Pons (tissue), 1 donor: ENCODE measurements at regions not wholly inside any gene's neighbourhood (a gene's known extent, or its start where the extent isn't known, plus 50 kb on each side); places are given as distances from the start of the nearest gene placed in this dataset.

Source experiments
- DNase-seq: peaks from one replicate; pipeline ENCODE4 v3.0.0-alpha.2; 2016; ENCODE audit warnings: low spot score

GRCh38 chr4:155094201-155094820, 114.1 kb upstream of the NPY2R start:
- no peak for DNase-seq

GRCh38 chr4:155099231-155099630, 109.2 kb upstream of the NPY2R start:
- no peak for DNase-seq

- DNase-seq, result no peak
Measured at GRCh38 chr4:155106629-155107028, 101.8 kb upstream of the NPY2R start.

GRCh38 chr4:155107059-155107458, 101.4 kb upstream of the NPY2R start:
- no peak for DNase-seq

GRCh38 chr4:155114790-155115189, 93.6 kb upstream of the NPY2R start:
- no peak for DNase-seq

GRCh38 chr4:155119006-155119405, 89.4 kb upstream of the NPY2R start:
- DNase-seq, result no peak

- no peak for DNase-seq
Measured at GRCh38 chr4:155120536-155120935, 87.9 kb upstream of the NPY2R start.

GRCh38 chr4:155122382-155122781, 86.1 kb upstream of the NPY2R start:
- no peak for DNase-seq

- no peak for DNase-seq
Measured at GRCh38 chr4:155134136-155134535, 74.3 kb upstream of the NPY2R start.

- no peak for DNase-seq
Measured at GRCh38 chr4:155140889-155141288, 67.5 kb upstream of the NPY2R start.

GRCh38 chr4:155143512-155143911, 64.9 kb upstream of the NPY2R start:
- DNase-seq, result no peak
